Endothelial cell of umbilical vein (primary cell): ENCODE measurements at regions not wholly inside any gene's neighbourhood (a gene's known extent, or its start where the extent isn't known, plus 50 kb on each side); places are given as distances from the start of the nearest gene placed in this dataset.

ENCODE experiments used
- BruUV-seq: library from RNA; stranded (reverse); fragments of 400-500 nt; replicated peaks from 2 replicates; lab custom pipeline; 2021; lab: Mats Ljungman, UMichigan
- CTCF ChIA-PET: fragments of 300-600, 350-600 bp; sonication (Branson Sonifier 250); formaldehyde crosslinking; loops from one replicate; lab custom pipeline; 2021; ENCODE audit warnings: antibody characterized with exemption, inconsistent platforms; lab: Charles Lee
- POLR2A ChIA-PET: fragments of 300-600, 350-600 bp; sonication (Branson Sonifier 250); formaldehyde crosslinking; loops from one replicate; lab custom pipeline; 2021; ENCODE audit warnings: antibody characterized with exemption, inconsistent platforms; lab: Charles Lee
- DNase-seq: peaks from one replicate; pipeline ENCODE4 v3.0.0-alpha.2; 2011; ENCODE audit warnings: low read depth, low spot score
- FAIRE-seq: peaks from 2 replicates; lab custom pipeline; 2011; peaks lifted over from hg19 to GRCh38; lab: Jason Lieb, UNC
- H2AFZ ChIP-seq: 2 replicates; pipeline ENCODE4 v1.6.0; 2012; ENCODE audit warnings: low read depth, low read length, control low read depth, inconsistent platforms
- H3K27ac ChIP-seq: 2 replicates; pipeline ENCODE4 v1.5.1; 2011; ENCODE audit warnings: low read depth, mild to moderate bottlenecking, control low read depth, low read length, moderate library complexity; ENCODE audit not compliant: insufficient read depth
- H3K27me3 ChIP-seq, 2 experiments: 2 replicates each; pipeline versions ENCODE4 v1.6.0 to v1.6.1; 2011; ENCODE audit warnings: low read length in 2 of 2, mixed read lengths in 1 of 2; ENCODE audit not compliant: control insufficient read depth in 2 of 2, insufficient read depth in 2 of 2
- H3K36me3 ChIP-seq, 2 experiments: 2 replicates in 1 of 2; 3 replicates in 1 of 2; pipeline ENCODE4 v1.5.1; 2011; ENCODE audit warnings: low read length in 2 of 2, mild to moderate bottlenecking in 1 of 2, moderate library complexity in 1 of 2; ENCODE audit not compliant: control insufficient read depth in 2 of 2, insufficient read depth in 2 of 2; ENCODE audit errors: extremely low read depth in 1 of 2
- H3K4me1 ChIP-seq: 3 replicates; pipeline ENCODE4 v1.5.1; 2011; ENCODE audit warnings: mild to moderate bottlenecking, low read length; ENCODE audit not compliant: control insufficient read depth, insufficient read depth; ENCODE audit errors: extremely low read depth
- H3K4me2 ChIP-seq: 2 replicates; pipeline ENCODE4 v1.6.1; 2011; ENCODE audit warnings: low read length, control low read depth, mixed read lengths; ENCODE audit not compliant: insufficient read depth
- H3K4me3 ChIP-seq, 3 experiments: fragments of 200-600 bp in 1 of 3; sonication (generic), shearing (Covaris generic) in 1 of 3; replicated peaks in 1 of 3; 2 replicates each; pipeline ENCODE4 v1.5.1; 2011 to 2016; ENCODE audit warnings: control low read depth in 3 of 3, low read length in 3 of 3, mild to moderate bottlenecking in 2 of 3, inconsistent platforms in 1 of 3, low read depth in 1 of 3, moderate library complexity in 1 of 3; ENCODE audit not compliant: insufficient read depth in 1 of 3
- H3K79me2 ChIP-seq: 2 replicates; pipeline ENCODE4 v1.6.0; 2012; ENCODE audit warnings: low read length, inconsistent platforms; ENCODE audit not compliant: control insufficient read depth, insufficient read depth
- H3K9ac ChIP-seq: replicated peaks from 2 replicates; pipeline ENCODE3; 2011; ENCODE audit warnings: low read length, control low read depth; ENCODE audit not compliant: insufficient read depth; ENCODE audit errors: extremely low read depth
- H3K9me1 ChIP-seq: replicated peaks from 3 replicates; pipeline ENCODE4 v1.6.0; 2011; ENCODE audit warnings: mild to moderate bottlenecking, low read length; ENCODE audit not compliant: control insufficient read depth, insufficient read depth; ENCODE audit errors: extremely low read depth
- H3K9me3 ChIP-seq: replicated peaks from 2 replicates; pipeline ENCODE4 v1.5.1; 2012; ENCODE audit warnings: low read length, inconsistent platforms; ENCODE audit not compliant: control insufficient read depth, insufficient read depth
- H4K20me1 ChIP-seq: replicated peaks from 2 replicates; pipeline ENCODE3; 2011; ENCODE audit warnings: mild to moderate bottlenecking, low read length; ENCODE audit not compliant: control insufficient read depth, insufficient read depth; ENCODE audit errors: extremely low read depth
- CTCF ChIP-seq, 2 donors: IDR thresholded peaks; 1 replicate in 1 of 2; 2 replicates in 1 of 2; pipeline ENCODE4 v1.5.1; 2011; ENCODE audit warnings: low read length in 2 of 2, mild to moderate bottlenecking in 2 of 2, moderate library complexity in 2 of 2, control low read depth in 1 of 2, inconsistent platforms in 1 of 2, low read depth in 1 of 2; ENCODE audit not compliant: insufficient read depth in 1 of 2; ENCODE audit errors: extremely low read depth in 1 of 2
- EZH2 ChIP-seq: IDR thresholded peaks from 2 replicates; pipeline ENCODE4 v1.6.1; 2012; ENCODE audit warnings: borderline replicate concordance, low read depth, mild to moderate bottlenecking, moderate library complexity, low read length, inconsistent platforms; ENCODE audit not compliant: severe bottlenecking
- FOS ChIP-seq: IDR thresholded peaks from 2 replicates; pipeline ENCODE4 v1.6.1; 2011; ENCODE audit warnings: mild to moderate bottlenecking, low read length, moderate library complexity, borderline replicate concordance; ENCODE audit not compliant: insufficient read depth
- GATA2 ChIP-seq: IDR thresholded peaks from 2 replicates; pipeline ENCODE4 v1.7.0; 2011; ENCODE audit warnings: low read depth, mild to moderate bottlenecking, moderate library complexity, mixed read lengths, low read length; ENCODE audit not compliant: insufficient read length, insufficient read depth
- JUN ChIP-seq: IDR thresholded peaks from 2 replicates; pipeline ENCODE4 v1.6.1; 2011; ENCODE audit warnings: borderline replicate concordance, low read depth; ENCODE audit not compliant: insufficient read length, insufficient read depth
- MAX ChIP-seq: IDR thresholded peaks from 2 replicates; pipeline ENCODE4 v1.6.1; 2011; ENCODE audit not compliant: insufficient read depth, insufficient read length
- MYC ChIP-seq: IDR thresholded peaks from one replicate; pipeline ENCODE4 v1.6.1; 2011; ENCODE audit warnings: mild to moderate bottlenecking, low read depth, low read length
- POLR2A ChIP-seq: IDR thresholded peaks from 2 replicates; pipeline ENCODE4 v1.6.1; 2012; ENCODE audit warnings: low read depth, mild to moderate bottlenecking, control low read depth, low read length
- POLR2AphosphoS5 ChIP-seq: IDR thresholded peaks from 2 replicates; pipeline ENCODE4 v1.6.1; 2012; ENCODE audit warnings: low read depth, mild to moderate bottlenecking, control low read depth, low read length, moderate library complexity; ENCODE audit not compliant: insufficient read depth
- dilution Hi-C: fragments of 300-500 bp; cut with MboI; formaldehyde crosslinking; loops from one replicate; pipeline ENCODE4 v1.15.0; 2019; ENCODE audit warnings: low sequenced_read_pairs; ENCODE audit not compliant: extremely low pct_ligation_motif_present
- intact Hi-C: fragments of 100-400 bp; cut with micrococcal nuclease; formaldehyde crosslinking; loops from one replicate; pipeline ENCODE4 v1.10.0; 2022

- Histone ChIP-seq H3K27ac (no peak overlapping the region), H3K9ac (no peak overlapping the region), H3K4me1 (no peaks in the 10 kb centered on the region), H3K9me3 (no peaks in the 10 kb centered on the region), H3K27me3 (no peaks in the 10 kb centered on the region), H3K4me2 (no peak overlapping the region), H3K4me3 (no peak overlapping the region), H4K20me1 (no peaks in the 10 kb centered on the region), H2AFZ (no peak overlapping the region), H3K9me1 (no peaks in the 10 kb centered on the region), H3K36me3 (no peaks in the 10 kb centered on the region), H3K79me2 (no peaks in the 10 kb centered on the region)
- no peak for FAIRE-seq
- BruUV-seq: no TSS peak
- ChIA-PET POLR2A (no interaction called here), CTCF (no interaction called here)
- no peak for DNase-seq
- no peak for TF ChIP-seq MAX
- TF ChIP-seq POLR2A: no peak
- no peak for TF ChIP-seq FOS
- no peak for TF ChIP-seq MYC
- no peak for TF ChIP-seq CTCF (IDR thresholded peaks at IDR 0.05; ENCODE audit: extremely low read depth in 1 of 2, insufficient read depth in 1 of 2, low read depth in 1 of 2, low read length in 2 of 2)
- TF ChIP-seq JUN: no peak
- TF ChIP-seq EZH2: no peak
- TF ChIP-seq GATA2: no peak
- no peak for TF ChIP-seq POLR2AphosphoS5
- intact Hi-C loops (no loop called here), dilution Hi-C loops (no loop called here)
Measured at GRCh38 chr15:69939513-69940440, 157.9 kb downstream of the TLE3 start.
